OCI-LY1 (cell line): ENCODE measurements at regions not wholly inside any gene's neighbourhood (a gene's known extent, or its start where the extent isn't known, plus 50 kb on each side); places are given as distances from the start of the nearest gene placed in this dataset.

ENCODE experiments used
- CTCF ChIP-seq: fragments of 200-600 bp; sonication (generic), shearing (Covaris generic); IDR thresholded peaks from 2 replicates; pipeline ENCODE4 v1.5.1; 2017; ENCODE audit warnings: mild to moderate bottlenecking, antibody characterized with exemption, low read length, moderate library complexity, mixed read lengths
- EZH2 ChIP-seq: fragments of 200-600 bp; sonication (generic), shearing (Covaris generic); IDR thresholded peaks from 2 replicates; pipeline ENCODE4 v1.8.0; 2017; ENCODE audit warnings: borderline replicate concordance, mixed run types, mild to moderate bottlenecking, antibody characterized with exemption, low read length, moderate library complexity, mixed read lengths

GRCh38 chr4:175451238-175451965 is 360.7 kb downstream of the GPM6A start:
- no peak for TF ChIP-seq CTCF
- TF ChIP-seq EZH2 = no peak
